ENCODE measurements at regions not wholly inside any gene's neighbourhood (a gene's known extent, or its start where the extent isn't known, plus 50 kb on each side); places are given as distances from the start of the nearest gene placed in this dataset.

DNA sequence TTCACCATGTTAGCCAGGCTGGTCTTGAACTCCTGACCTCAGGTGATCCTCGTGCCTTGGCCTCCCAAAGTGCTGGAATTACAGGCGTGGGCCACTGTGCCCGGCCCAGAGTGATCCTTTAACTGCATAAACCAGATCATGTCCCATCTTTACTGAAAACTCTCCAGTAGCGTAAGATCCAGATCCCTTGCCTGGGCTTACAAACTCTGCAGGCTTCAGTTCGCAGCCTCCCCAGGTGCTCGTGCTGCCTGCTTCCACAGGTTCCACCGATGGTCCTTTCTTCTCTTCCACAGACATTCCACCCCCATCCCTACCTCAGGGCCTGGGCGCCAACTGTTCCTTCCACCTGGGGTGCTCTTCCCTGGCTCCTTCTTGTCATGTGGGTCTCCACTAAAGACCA, 88.8 kb upstream of the SHANK2 start:
- no peak overlapping the region for H3K27ac ChIP-seq (ENCODE audit: low read depth in 1 of 2, low read length in 1 of 2)
- WGBS, 2 donors: 90 to 96% methylated on average over 8 of the region's 8 CpGs
- H3K36me3 ChIP-seq (ENCODE audit: control insufficient read depth in 4 of 4, insufficient read depth in 4 of 4, low read length in 4 of 4): no peaks in the 10 kb centered on the region
- ATAC-seq (ENCODE audit: insufficient read depth, low FRiP score): no peak
- no peaks in the 10 kb centered on the region for H3K9me3 ChIP-seq (ENCODE audit: control insufficient read depth in 4 of 4, insufficient read depth in 3 of 4, low read length in 3 of 4)
- no peaks in the 10 kb centered on the region for H3K27me3 ChIP-seq (ENCODE audit: control insufficient read depth in 3 of 3, insufficient read depth in 3 of 3, low read length in 2 of 3)
- no peak overlapping the region for H3K4me3 ChIP-seq
- H3K9ac ChIP-seq (ENCODE audit: insufficient read depth in 1 of 2, low read length in 2 of 2): no peak overlapping the region
- no peak for DNase-seq
- TF ChIP-seq, protein P1, sequence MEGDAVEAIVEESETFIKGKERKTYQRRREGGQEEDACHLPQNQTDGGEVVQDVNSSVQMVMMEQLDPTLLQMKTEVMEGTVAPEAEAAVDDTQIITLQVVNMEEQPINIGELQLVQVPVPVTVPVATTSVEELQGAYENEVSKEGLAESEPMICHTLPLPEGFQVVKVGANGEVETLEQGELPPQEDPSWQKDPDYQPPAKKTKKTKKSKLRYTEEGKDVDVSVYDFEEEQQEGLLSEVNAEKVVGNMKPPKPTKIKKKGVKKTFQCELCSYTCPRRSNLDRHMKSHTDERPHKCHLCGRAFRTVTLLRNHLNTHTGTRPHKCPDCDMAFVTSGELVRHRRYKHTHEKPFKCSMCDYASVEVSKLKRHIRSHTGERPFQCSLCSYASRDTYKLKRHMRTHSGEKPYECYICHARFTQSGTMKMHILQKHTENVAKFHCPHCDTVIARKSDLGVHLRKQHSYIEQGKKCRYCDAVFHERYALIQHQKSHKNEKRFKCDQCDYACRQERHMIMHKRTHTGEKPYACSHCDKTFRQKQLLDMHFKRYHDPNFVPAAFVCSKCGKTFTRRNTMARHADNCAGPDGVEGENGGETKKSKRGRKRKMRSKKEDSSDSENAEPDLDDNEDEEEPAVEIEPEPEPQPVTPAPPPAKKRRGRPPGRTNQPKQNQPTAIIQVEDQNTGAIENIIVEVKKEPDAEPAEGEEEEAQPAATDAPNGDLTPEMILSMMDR (IDR thresholded peaks at IDR 0.05; ENCODE audit: control extremely low read depth, extremely low read depth): no peak
- H3K4me1 ChIP-seq (ENCODE audit: control insufficient read depth in 5 of 5, insufficient read depth in 5 of 5, low read length in 5 of 5): peaks cover 0 to 38% (median 19%) of the 10 kb centered on the region in 5 donors

DNA sequence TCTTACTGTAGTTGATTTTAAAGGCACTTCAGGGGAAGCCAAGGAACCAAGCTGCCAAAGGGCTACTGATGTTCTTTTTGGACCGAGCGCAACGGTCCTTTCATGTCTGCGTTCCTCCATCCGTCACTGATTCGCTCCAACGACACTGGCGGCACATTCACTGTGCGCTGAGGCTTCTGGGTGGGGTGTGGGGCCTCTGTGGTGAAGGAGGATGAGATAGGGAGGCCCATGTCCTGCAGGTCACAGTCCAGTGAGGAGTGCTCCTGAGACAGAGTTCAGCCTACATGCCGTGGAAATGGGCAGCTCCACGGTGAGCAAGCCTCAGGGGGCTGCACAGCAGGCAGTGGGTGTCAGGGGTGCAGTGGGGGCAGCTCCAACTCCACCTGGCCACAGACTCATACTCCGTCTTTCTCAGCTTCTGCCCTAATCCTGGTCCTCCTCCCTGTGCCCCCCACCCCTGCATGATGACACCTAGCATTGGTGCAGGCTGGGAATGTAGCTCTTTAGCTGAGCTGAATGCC, 87.8 kb upstream of the SHANK2 start:
- DNase-seq: peak in 1 of 3 donors; percentile 13
- Histone ChIP-seq H3K9me3 (ENCODE audit: control insufficient read depth in 4 of 4, insufficient read depth in 3 of 4, low read length in 3 of 4) (no peaks in the 10 kb centered on the region), H3K4me3 (no peak overlapping the region), H3K27ac (ENCODE audit: low read depth in 1 of 2, low read length in 1 of 2) (no peak overlapping the region), H3K36me3 (ENCODE audit: control insufficient read depth in 4 of 4, insufficient read depth in 4 of 4, low read length in 4 of 4) (no peaks in the 10 kb centered on the region), H3K4me1 (ENCODE audit: control insufficient read depth in 5 of 5, insufficient read depth in 5 of 5, low read length in 5 of 5) (peaks cover 0 to 38% (median 19%) of the 10 kb centered on the region in 5 donors), H3K9ac (ENCODE audit: insufficient read depth in 1 of 2, low read length in 2 of 2) (no peak overlapping the region), H3K27me3 (ENCODE audit: control insufficient read depth in 3 of 3, insufficient read depth in 3 of 3, low read length in 2 of 3) (no peaks in the 10 kb centered on the region)
- TF ChIP-seq, protein P1 (IDR thresholded peaks at IDR 0.05; ENCODE audit: control extremely low read depth, extremely low read depth): no peak
- ATAC-seq (ENCODE audit: insufficient read depth, low FRiP score): no peak
- WGBS, 2 donors: 85 to 94% methylated on average over 12 of the region's 12 CpGs

DNA sequence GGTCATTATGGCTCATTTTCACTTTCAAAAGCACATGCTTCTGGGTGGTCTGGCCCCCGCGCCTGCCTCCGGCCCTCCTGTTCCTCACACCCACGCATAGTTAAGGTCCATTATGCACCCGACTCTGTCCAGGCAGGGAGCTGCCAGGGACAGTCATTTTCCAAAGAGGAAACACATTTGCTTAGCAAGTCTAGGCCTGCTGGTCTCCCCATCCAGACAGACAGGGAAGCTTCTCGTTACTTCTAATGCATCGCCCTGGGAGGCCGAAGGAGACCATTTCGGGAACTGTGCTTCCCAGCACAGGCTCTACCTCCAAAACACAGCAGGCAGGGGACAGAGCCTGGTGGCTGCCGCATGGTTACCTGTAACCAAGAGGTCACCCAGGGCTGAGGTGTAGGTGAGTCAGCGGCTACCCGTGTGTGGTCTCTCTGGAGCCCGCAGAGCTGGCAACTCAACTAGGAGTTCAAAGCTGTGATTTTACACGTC, 87.1 kb upstream of the SHANK2 start:
- H3K9me3 ChIP-seq (ENCODE audit: control insufficient read depth in 4 of 4, insufficient read depth in 3 of 4, low read length in 3 of 4): no peaks in the 10 kb centered on the region
- TF ChIP-seq, protein P1 (IDR thresholded peaks at IDR 0.05; ENCODE audit: control extremely low read depth, extremely low read depth): no peak
- 77 to 83% methylated on average over 14 of the region's 14 CpGs for WGBS, 2 donors
- ATAC-seq (ENCODE audit: insufficient read depth, low FRiP score) (no peak), DNase-seq (no peak)
- H3K27ac ChIP-seq (ENCODE audit: low read depth in 1 of 2, low read length in 1 of 2): no peak overlapping the region
- H3K4me1 ChIP-seq (ENCODE audit: control insufficient read depth in 5 of 5, insufficient read depth in 5 of 5, low read length in 5 of 5): peaks cover 0 to 38% (median 19%) of the 10 kb centered on the region in 5 donors
- H3K36me3 ChIP-seq (ENCODE audit: control insufficient read depth in 4 of 4, insufficient read depth in 4 of 4, low read length in 4 of 4): no peaks in the 10 kb centered on the region
- H3K27me3 ChIP-seq (ENCODE audit: control insufficient read depth in 3 of 3, insufficient read depth in 3 of 3, low read length in 2 of 3): no peaks in the 10 kb centered on the region
- no peak overlapping the region for H3K4me3 ChIP-seq
- no peak overlapping the region for H3K9ac ChIP-seq (ENCODE audit: insufficient read depth in 1 of 2, low read length in 2 of 2)

All from lung (tissue), 11 donors.